ENCODE measurements at regions not wholly inside any gene's neighbourhood (a gene's known extent, or its start where the extent isn't known, plus 50 kb on each side); places are given as distances from the start of the nearest gene placed in this dataset.

DNA sequence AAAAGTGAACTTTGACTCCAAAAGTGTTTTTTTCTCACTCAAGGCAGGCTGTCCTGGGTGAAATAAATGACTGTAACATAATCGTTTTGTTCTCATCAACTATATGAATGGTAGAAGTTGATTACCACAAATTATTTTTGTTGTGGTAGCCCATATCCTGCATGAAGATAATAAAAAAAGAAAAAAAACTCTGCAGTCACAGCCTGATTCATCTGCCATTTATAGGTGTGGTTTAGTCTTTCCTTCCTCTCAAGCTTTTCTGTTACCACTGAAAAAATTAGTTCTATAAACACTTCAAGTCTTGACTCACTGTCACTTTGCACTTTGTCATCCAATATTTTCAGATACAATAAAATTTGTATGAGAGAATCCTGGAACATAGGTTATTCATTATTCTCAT lies 522.0 kb downstream of the PLCL1 start:
- TF ChIP-seq POLR2A (IDR thresholded peaks at IDR 0.05; ENCODE audit: low read length) (no peak), GATA1 (IDR thresholded peaks at IDR 0.05; ENCODE audit: low read depth, low read length) (no peak)
